NCI-H2171 treated with DMSO at 0.1 percent for 48 hours (cell line): ENCODE measurements at regions not wholly inside any gene's neighbourhood (a gene's known extent, or its start where the extent isn't known, plus 50 kb on each side); places are given as distances from the start of the nearest gene placed in this dataset.
"Not testable (repeated sequence)": the region's sequence is repeated elsewhere in the genome, so short reads cannot be mapped to it uniquely, and the experiment has no call there.

Source experiments
- DNase-seq: peaks from one replicate; lab custom pipeline; 2025; lab: John Stamatoyannopoulos, UW

DNA sequence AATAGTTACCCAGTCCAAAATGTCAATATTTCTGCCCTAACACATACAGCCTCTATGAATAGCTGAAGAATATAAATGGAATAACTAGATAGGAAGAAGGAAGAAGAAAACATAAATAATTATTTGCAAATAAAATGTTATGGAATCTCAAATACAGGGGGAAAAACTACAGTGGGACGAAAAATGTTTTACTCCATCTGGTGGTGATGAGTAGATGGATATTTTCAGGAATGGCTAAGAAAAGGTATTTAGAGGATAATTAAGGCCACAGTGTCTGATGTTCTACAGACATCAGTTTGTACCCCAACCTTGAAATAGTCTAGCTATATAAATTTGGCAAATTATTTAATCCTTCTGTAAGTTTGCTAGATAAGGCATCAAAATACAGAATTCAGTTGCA lies 178.1 kb upstream of the FSHR start:
- no peak for DNase-seq

DNA sequence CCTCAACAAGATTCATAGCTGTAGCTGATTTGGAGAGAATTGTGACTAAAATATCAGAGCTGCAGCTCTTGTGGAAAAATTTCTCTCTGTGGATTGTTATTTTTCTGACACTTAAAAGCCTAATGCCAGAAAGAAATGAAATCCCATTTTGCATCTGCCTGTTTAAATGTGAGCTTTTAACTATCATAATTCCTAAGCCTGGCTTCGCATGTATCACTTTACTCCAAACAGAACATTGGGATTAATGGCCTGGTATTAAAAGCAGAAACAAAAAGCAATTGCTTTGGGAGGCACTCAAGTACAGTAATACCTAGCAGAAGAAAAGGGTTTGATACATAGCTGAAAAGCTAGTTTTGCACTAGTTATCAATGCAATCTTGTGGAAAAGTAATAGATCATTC lies 164.2 kb upstream of the FSHR start:
- DNase-seq = no peak

DNA sequence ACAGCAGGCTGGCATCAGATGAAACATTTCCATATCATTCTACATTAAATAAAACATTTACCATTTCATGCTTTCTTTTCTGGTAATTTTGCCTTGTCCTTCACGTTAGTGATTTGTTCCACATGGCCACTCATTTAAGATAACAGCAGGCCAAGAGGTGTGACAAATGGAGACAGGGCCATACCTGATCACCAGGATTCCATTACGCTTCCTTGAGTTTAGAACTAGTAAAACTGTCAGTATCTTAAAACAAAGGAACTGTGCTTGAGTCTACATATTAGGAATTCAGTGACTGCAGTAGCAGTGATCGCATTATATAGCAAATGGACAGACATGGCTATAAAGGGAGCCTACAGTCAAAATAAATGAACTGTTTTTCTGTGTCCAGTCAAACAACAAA lies 155.1 kb upstream of the FSHR start:
- no peak for DNase-seq

DNA sequence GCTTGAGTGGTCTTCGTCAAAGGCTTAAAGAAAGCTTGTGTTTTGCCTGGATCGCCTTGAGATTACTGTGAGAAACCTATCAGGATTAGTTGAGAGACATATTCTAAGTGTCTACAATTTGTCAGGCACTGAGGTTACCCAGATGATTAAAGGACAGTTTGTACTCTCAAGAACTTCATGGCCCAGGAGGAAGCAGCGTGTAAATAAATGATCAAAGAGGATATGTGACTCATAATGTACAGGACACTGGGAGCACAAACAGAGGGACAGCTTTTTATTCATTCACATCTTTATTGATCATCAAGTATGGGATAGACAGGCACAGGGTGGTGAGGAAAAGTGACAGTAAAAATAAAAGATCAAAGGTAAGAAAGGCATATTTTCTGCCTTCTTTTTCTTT lies 152.6 kb upstream of the FSHR start:
- DNase-seq = no peak

DNA sequence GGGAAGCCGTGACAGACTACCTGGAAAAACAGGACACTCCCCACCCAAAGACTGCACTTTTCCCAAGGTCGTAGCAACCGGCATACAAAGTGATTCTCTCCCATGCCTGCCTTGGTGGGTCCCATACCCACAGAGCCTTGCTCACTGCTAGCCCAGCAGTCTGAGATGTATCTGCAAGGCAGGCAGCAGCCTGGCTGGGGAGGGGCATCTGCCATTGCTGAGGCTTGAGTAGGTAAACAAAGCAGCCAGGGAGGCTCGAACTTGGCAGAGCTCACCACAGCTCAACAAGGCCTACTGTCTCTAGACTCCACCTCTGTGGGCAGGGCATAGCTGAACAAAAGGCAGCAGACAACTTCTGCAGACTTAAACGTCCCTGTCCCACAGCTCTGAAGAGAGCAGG lies 144.4 kb upstream of the FSHR start:
- DNase-seq = not testable (repeated sequence)

DNA sequence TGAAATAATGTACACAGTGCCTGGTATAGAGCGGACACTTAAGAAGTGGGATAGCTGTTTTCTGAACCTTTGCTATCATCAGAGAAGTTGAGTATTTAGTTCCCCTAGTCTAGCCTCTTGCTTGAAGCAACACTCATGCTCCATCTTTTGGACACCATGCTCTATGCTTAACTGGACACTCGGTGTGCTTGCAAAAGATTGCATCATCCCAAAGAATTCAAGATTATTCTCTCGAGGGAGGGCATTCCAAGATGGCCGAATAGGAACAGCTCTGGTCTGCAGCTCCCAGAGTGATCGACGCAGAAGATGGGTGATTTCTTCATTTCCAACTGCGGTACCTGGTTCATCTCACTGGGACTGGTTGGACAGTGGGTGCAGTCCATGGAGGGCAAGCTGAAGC lies 143.9 kb upstream of the FSHR start:
- no peak for DNase-seq

DNA sequence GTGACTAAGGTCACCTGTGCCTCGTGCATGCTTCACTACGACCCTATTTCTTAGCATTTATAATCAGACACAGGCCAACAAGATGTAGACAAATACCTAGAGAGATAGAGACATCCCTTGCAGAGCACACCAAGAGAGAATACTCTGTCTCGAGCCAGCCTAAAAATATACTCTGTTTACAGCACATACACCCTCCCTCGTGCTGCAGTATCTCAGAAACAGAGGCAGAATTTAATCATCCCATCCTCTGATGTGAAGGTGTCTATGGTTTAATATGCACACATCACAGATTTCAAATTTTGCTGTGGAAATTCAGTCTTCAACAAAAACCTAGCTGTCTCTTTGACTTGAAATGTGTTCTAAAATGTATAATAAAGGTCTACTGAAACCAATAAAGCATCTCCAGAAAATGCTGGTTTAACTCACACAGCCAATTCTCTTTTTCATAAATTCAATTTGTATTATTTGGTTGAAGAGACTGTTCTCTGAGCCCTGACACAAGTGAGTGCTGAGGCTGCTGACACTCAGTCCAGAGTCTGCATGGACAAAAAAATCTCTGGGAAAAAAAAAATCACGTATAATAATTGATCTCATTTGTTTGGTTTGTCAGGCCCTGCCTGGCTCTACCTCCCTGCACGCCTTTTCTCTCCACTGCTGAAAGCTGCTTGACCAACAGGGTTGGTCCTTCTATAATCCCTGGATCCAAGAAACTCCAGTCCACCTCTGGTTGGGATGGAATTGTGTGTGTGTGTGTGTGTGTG lies 142.0 kb upstream of the FSHR start:
- no peak for DNase-seq

DNA sequence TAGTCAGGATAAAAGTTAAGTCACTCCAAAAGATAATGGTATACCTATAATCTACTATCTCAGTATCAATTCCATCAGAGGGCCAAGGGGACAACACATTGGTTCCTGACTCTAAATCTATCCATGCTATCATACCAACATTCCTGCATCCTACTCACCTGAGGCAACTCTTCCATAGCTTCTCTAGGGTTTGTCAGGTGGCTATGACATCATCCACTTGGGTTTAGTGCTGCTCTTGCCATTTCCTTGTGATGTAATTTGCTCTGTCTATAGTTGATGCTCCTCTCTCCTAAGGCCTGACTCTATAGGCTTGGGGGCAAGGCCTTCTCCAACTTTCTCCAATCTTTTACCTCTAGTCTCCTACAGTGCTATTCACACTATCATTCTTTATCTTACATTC lies 139.9 kb upstream of the FSHR start:
- no peak for DNase-seq

DNA sequence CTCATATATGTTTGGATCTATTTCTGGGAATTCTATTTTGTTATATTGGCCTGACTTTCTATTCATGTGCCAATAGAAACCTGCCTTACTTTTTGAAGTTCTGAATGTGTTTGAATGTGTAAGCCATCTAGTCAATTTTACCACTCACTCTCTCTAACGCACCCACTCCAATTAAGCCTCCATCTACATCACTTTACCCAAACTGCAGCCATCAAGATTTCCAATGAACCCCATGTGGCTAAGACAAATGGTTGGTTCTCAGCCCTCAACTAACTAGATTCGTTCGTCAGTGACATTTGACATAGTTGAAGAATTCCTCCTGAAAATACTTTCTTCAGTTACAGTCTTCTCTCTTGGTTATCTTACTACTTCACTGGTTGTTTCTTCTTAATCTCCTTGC lies 137.3 kb upstream of the FSHR start:
- DNase-seq = no peak

DNA sequence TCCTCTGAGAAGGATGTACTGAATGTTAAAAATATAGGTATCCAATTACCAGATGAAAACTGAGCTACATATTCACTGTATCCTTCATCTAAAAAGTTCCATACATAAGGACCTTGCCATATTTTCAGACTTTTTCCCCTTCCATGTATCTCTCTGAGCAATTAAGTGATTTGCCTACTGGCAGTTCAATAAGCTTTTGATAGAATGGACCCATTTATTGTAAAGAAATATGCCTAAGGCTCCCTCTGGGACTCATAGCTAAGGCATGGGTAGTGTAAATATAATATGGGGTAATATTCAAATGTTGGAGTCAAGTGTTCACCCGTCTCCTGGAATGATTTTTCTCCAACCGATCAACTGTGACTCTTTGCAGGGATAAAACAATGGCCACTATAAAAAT lies 135.4 kb upstream of the FSHR start:
- no peak for DNase-seq

DNA sequence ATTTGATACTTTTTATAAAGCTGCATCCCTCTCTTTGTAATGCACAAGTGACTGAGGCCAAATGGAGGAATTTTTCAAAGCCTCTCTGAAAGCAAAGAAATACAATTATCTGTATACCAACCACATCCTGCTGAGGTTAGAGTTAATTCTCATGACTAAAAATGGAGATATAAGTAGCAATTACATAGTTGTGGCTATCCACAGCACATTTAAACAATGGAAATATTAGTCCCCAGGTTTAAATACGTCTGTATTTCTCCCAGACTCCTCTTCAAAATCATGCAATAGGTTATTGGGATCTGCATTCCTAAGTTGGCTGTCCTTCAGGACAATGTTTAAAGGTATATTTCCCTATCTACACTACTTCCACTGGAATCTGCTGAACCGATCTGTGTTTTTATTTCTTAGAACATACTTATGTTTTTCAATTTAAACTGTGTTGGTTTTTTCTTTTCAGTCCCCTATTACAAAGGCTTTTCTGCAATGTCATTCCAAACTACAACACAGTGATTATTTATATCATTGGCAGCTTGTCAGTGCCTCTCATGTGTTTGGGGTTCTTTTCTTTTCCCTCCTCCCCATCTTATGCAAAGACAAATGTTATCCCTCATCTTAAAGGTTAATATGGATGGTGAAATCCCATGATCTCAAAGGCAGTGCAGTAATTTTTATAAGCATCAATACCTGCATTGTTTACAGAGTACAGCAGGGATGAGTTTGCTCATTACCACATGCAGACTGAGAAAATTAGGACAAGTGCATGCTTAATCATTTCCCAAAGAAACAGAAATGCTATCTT lies 134.8 kb upstream of the FSHR start:
- no peak for DNase-seq

DNA sequence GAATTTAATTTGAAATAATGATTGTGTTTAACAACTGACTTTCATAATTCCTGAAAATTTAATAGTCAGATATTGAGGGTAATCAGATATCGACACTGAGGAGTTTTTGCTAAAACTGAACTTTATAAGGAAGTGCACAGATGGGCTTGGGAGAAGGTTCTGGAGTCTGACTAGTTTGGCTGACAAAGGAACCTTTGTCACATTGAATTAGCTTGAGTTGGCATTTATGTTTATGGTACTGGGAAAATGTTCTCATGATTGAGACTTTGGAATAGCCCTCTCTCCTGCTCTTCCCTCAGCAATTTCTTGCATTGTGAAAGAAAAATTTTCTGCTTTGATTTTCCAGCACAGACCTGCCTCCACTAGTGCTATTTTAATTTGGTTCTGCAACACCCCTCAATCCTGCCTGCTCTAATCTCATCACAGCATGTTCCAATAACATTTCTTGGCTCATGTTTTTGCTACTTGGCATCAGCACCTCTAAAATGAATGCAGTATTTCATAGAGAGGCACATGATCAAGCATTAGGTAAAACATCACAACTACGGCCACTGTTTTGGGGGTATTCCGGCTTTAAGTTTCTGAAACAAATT lies 133.9 kb upstream of the FSHR start:
- no peak for DNase-seq

DNA sequence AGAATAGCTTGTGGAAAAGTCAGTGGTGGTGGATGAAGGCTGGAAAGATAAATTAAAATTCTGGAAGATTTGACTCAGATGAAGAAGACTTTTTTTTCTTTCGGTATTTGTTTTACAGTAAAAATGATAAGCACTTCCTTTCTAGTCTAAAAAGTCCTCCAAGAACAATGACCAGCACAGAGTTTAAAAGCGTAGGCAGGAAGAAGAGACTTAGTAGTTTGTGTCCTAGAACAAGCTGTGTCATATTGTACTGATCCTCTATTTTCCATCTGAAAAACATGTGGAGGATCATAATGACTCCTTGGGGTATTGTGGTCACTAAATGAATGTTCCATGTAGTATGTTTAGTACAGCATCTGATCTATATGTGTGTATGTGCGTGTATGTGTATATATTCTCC lies 132.4 kb upstream of the FSHR start:
- no peak for DNase-seq

DNA sequence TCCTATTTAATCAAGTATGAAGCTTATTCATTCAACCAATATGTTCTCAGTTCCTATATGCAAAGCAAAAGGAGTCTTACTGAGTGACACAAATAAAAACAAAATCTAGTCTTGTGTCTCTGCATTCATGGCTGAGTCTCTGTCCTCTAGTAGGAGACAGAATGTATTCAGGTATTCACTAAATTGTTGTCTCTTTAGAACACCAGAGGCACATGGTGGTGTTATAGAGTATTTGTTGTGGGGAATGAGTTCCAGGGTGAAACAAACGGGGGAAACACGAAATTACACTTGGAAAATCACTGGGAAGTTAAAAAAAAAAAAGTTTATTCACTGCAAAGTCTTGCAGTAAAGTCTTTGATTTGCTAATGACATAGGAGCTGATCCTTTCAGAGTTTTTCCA lies 131.7 kb upstream of the FSHR start:
- DNase-seq = no peak

DNA sequence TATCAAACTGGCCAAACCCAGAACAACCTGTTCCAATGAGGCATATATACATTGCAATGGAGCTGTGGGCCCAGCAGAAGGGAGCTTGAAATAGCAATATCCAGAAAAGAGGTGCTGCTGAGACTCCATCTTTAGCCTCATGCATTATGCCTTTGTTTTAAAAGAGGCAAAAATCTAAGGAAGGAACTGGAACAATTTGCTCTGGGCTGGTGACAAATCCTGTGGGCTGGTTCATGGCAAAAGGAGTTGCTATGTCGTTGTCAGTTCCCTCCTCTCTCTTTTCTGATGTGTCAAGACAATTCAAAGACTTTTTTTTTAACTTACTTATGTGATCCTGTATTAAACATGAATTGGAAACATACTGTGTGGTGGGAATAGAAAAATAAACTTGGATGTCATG lies 124.2 kb upstream of the FSHR start:
- DNase-seq = no peak

DNA sequence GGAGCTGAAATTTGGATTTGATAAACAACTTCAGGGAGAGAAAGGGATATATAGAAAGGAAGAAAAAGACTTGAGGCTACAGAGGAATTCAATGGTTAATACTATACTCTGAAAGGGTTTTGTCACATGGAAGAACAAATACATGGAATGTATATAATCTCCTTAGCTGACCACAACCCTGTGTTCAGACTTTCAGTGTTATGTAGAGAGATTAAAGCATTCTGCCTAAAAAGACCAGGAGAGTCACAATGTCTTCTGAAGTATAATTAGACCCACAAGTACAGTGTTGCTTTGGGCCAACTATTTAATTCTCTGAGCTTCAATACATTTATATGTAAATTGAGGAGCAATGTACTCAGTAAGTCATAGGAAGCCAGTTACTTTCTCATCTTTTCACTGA lies 123.8 kb upstream of the FSHR start:
- no peak for DNase-seq

DNA sequence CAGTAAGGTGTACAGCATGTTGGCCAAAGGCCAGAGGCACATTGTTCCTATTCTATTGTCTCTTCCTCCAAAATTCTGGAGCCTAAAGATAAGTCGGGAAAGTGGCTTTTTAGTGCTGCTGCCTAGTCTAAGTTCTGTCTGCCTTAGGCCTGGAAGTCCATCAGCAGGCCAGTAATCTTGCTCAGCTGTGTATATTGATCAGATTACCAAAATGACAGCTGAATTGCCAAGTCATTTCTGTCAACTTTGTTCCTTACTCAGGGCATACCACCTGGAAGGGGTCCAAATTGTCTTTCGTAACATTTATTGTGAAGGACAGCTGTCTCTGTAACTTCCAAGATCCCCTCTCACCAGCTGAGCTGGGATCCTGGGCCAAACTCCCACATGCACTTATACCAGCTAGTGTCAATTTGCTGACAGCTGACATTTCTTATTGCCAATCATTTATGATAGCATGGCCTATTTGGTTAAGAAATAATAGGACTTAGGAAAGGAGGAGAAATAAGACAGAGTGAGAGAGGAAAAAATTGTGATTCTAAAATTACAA lies 116.8 kb upstream of the FSHR start:
- DNase-seq = peak; percentile 70

DNA sequence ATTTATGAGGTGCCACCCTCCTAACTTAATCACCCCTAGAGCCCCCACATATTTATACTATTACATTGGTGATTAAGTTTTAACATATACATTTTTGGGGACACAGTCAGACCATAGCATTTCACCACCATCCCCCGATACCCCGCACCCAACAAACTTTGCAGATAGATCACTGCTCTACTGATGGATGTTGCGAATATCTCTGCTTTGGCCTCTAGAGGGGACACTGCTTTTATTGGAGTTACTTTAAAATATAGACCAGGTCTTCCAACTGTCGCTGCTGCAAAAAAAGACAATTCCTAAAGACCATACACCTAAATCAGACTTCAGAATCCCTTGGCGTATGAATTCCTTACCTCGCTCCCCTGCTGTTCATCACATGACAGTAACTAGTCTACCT lies 115.8 kb upstream of the FSHR start:
- no peak for DNase-seq

DNA sequence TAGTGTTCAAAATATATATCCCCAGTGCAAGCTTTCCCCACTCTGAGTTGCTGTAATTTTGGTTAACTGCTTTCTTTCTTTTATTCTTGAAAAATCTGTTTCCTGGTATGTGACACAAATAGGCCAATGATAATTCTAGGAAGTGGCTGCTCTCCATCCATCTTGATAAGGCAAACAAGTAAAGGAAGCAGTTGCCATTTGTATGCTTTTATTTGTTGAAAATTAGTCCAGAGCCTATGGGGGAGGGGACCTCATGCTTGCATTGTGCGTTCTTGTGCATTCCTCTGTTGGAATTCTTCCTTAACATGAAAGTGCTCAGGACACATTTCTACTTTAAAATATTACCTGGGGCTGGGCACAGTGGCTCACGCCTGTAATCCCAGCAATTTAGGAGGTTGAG lies 111.2 kb upstream of the FSHR start:
- DNase-seq = no peak

DNA sequence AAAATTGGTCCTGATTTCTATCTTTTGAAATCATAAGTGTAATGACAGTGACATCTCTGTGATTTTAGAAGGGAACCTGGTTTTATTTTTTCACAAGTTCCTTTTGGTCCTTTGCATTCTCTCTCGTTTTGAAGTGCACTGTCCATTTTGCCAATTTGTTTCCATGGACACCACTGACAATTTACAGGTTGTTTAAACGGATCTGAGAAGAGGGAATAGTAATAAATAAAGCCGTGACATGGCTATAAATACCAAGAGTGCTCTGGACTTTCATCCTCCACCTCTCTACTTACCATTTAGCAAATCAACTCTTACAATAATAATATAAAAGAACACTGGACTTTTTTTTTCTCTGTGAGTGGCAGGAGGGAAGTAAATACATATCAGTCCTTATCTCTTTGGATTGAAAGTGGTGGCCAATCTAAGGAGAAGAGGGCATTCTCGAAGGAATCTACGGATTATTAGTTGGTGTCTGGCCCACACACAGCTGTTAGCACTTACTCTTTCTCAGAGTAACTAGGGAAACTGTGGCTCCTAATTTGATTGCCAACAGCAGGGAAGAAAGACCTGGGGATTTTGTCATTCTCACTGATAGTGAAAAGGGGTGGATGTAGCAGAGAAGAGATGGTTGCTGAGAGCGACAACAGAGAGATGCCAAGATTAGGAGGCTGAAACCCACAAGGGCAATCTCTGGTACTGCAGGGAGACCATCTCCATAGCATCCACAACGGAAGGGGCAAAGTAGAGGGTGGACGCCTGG lies 108.7 kb upstream of the FSHR start:
- DNase-seq = no peak

DNA sequence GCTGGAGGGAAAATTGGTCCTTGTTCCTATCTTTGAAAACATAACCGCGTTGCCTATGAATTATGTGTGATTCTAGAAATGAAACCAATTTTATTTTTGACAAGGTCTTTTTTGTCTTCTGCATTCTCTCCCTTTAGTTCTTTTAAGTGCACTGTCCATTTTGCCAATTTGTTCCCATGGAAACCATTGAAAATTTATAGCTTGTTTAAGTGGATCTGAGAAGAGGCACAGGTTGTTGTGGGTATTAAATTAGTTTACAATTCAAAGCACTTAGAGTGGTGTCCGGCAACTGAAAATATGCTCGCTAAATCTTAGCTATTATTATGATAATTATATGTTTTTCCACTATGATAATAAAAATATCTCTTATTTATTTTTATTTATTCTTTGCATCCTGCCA lies 107.5 kb upstream of the FSHR start:
- no peak for DNase-seq

DNA sequence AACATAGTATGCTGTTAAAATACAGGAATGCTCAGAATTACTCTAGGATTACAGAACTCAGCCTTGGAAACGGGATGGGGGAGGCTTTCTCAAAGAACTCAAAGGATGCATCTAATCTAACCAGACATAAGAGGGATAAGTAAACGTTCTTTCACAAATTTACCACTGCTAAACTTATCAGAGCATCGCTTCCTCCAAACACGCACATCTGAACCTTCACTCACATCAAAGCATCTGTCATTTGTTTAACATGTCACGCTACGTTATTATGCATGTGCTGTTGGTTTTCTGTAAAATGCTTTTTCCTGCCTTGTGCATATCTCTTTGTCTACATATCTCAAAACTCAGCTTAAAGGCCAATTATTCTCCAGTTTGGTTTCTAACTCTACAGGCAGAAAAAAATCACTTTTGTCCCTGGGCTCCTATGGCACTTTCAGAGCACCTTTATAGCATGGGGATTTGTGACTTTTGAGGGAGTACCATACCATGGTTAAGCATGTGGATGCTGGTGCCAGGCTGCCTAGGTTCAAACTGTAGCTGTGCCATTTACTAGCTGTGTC lies 106.7 kb upstream of the FSHR start:
- no peak for DNase-seq
